ENCODE measurements at regions not wholly inside any gene's neighbourhood (a gene's known extent, or its start where the extent isn't known, plus 50 kb on each side); places are given as distances from the start of the nearest gene placed in this dataset.

DNA sequence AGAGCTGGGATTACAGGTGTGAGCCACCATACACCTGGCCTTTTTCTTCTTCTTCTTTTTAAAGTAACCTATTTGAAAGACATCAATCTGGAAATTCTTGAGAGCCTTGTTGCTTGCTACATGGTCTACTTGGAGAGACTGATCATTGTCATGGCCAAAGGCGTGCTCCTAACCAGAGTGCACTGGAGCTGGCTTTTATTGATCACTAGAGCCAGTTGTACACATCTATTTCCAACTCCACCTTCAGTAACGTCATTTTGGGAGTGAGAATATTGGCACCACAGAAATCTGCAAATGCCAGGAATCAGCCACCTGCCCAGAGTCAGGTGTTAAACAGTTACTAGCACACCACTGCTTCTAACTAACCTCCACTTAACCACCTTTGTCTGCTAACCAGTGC, 735.1 kb downstream of the TYW1 start:
- CTCF ChIA-PET: no interaction called here
- intact Hi-C loops (cut with micrococcal nuclease) (loop anchor here (2.0 kb wide), 1 partner anchor 75 kb away; no protein-coding TSS in a partner anchor), in situ Hi-C loops (cut with MboI; ENCODE audit: low sequenced_read_pairs) (no loop called here)

More for the DNA sequence above, 735.1 kb downstream of the TYW1 start:
- no peak overlapping the region for H2BK120ac ChIP-seq (ENCODE audit: low read depth, low read length)
- H2BK5ac ChIP-seq (ENCODE audit: low read depth, low read length, poor library complexity, severe bottlenecking): no peak overlapping the region
- no peaks in the 10 kb centered on the region for H3K4me1 ChIP-seq (ENCODE audit: control insufficient read depth, insufficient read depth, low read length)
- H3K9ac ChIP-seq (ENCODE audit: low read depth, low read length): no peak overlapping the region
- H3K56ac ChIP-seq (ENCODE audit: extremely low read depth, insufficient read depth, low read length): no peak overlapping the region
- H3K18ac ChIP-seq (ENCODE audit: low read depth, low read length): no peak overlapping the region
- no peak overlapping the region for H4K91ac ChIP-seq (ENCODE audit: insufficient read depth, low read depth, low read length)
- no peak overlapping the region for H4K5ac ChIP-seq (ENCODE audit: low read depth, low read length)
- no peaks in the 10 kb centered on the region for H3K9me1 ChIP-seq (ENCODE audit: insufficient read depth, low read length)
- no peak overlapping the region for H2BK20ac ChIP-seq (ENCODE audit: low read depth, low read length)
- H3K4me3 ChIP-seq (ENCODE audit: insufficient read depth, low read depth, low read length): no peak overlapping the region
- DNase-seq (no peak), ATAC-seq (ENCODE audit: low read depth) (no peak)
- peaks cover 4% of the 10 kb centered on the region for H3K9me3 ChIP-seq (ENCODE audit: control insufficient read depth, insufficient read depth, low read length)
- H2BK15ac ChIP-seq (ENCODE audit: low read depth, low read length): no peak overlapping the region
- H3K4me2 ChIP-seq (ENCODE audit: low read depth, low read length): no peak overlapping the region
- H4K20me1 ChIP-seq (ENCODE audit: insufficient read depth, low read length): no peaks in the 10 kb centered on the region
- dilution Hi-C loops (cut with HindIII; ENCODE audit: low sequenced_read_pairs, unreplicated experiment): no loop called here
- no peak overlapping the region for H2AK5ac ChIP-seq (ENCODE audit: low read depth, low read length)
- H3K36me3 ChIP-seq (ENCODE audit: control insufficient read depth, insufficient read depth, low read length): no peaks in the 10 kb centered on the region
- WGBS, 2 experiments (ENCODE audit: extremely low coverage in 2 of 2, insufficient read length in 1 of 2): no CpG with 5 or more reads among the region's 2 CpGs
- no peaks in the 10 kb centered on the region for H3K79me1 ChIP-seq (ENCODE audit: low read depth in 1 of 2, low read length in 2 of 2)
- no peak overlapping the region for H2AFZ ChIP-seq (replicated peaks; ENCODE audit: low read length, poor library complexity)
- H3K23ac ChIP-seq (ENCODE audit: low read depth, low read length): no peak overlapping the region
- H4K8ac ChIP-seq (ENCODE audit: low read depth in 2 of 2, low read length in 2 of 2): no peak overlapping the region
- BruUV-seq (replicated peaks): no TSS peak
- POLR2A ChIA-PET (ENCODE audit: unreplicated experiment): no interaction called here
- H3K27me3 ChIP-seq (ENCODE audit: control insufficient read depth, insufficient read depth, low read length): no peaks in the 10 kb centered on the region
- H3K14ac ChIP-seq (replicated peaks; ENCODE audit: low read depth, low read length): no peak overlapping the region
- H3K27ac ChIP-seq (ENCODE audit: insufficient read depth, low read length): no peak overlapping the region
- no peak overlapping the region for H3K4ac ChIP-seq (ENCODE audit: low read depth, low read length)
- TF ChIP-seq MAFK (IDR thresholded peaks at IDR 0.05; ENCODE audit: low read depth, low read length) (no peak), CHD1 (IDR thresholded peaks at IDR 0.05; ENCODE audit: low read depth, low read length) (no peak), BHLHE40 (IDR thresholded peaks at IDR 0.05; ENCODE audit: low read depth, low read length) (no peak), RAD21 (IDR thresholded peaks at IDR 0.05; ENCODE audit: low read length) (no peak), RFX5 (IDR thresholded peaks at IDR 0.05; ENCODE audit: low read depth, low read length) (no peak)
- TF ChIP-seq, protein P1, sequence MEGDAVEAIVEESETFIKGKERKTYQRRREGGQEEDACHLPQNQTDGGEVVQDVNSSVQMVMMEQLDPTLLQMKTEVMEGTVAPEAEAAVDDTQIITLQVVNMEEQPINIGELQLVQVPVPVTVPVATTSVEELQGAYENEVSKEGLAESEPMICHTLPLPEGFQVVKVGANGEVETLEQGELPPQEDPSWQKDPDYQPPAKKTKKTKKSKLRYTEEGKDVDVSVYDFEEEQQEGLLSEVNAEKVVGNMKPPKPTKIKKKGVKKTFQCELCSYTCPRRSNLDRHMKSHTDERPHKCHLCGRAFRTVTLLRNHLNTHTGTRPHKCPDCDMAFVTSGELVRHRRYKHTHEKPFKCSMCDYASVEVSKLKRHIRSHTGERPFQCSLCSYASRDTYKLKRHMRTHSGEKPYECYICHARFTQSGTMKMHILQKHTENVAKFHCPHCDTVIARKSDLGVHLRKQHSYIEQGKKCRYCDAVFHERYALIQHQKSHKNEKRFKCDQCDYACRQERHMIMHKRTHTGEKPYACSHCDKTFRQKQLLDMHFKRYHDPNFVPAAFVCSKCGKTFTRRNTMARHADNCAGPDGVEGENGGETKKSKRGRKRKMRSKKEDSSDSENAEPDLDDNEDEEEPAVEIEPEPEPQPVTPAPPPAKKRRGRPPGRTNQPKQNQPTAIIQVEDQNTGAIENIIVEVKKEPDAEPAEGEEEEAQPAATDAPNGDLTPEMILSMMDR (conservative IDR thresholded peaks at IDR 0.05; ENCODE audit: low read depth, low read length): no peak
- H2AK9ac ChIP-seq (replicated peaks; ENCODE audit: low read depth, low read length, poor library complexity): no peak overlapping the region

Measured in IMR-90 (cell line).